ENCODE measurements at regions not wholly inside any gene's neighbourhood (a gene's known extent, or its start where the extent isn't known, plus 50 kb on each side); places are given as distances from the start of the nearest gene placed in this dataset.

DNA sequence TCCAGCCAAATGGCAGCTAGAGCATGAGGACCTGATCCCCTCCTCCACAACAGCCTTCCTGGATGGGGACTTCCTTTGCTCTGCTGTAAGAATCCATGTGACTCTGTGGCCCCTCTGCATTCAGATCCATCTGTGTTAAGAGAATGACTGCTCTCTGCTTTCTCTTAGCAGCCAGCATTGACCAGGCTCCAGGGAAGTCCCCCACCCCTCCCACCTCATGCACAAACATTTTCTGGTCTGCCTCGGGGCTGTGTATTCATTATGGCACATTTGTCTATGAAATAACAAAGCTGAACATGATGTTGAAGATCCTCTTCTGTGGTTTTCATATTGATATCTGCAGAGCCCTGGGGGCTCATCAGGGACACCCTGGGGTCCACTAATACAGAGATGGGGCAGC lies 201.7 kb downstream of the NUAK1 start:
- H3K4me3 Mint-ChIP-seq, result no peak overlapping the region
- CTCF ChIA-PET, result no interaction called here
- POLR2A ChIA-PET, result no interaction called here
- peaks cover 0 to 3% (median 0%) of the 10 kb centered on the region in 11 donors for H3K9me3 Mint-ChIP-seq
- Histone ChIP-seq H3K4me3 (ENCODE audit: low read length) (no peak overlapping the region), H3K27me3 (ENCODE audit: control insufficient read depth in 2 of 2, insufficient read depth in 2 of 2, low read length in 2 of 2) (no peaks in the 10 kb centered on the region), H3K36me3 (ENCODE audit: control insufficient read depth in 2 of 3, insufficient read depth in 3 of 3, low read length in 3 of 3) (no peaks in the 10 kb centered on the region), H3K4me1 (ENCODE audit: control insufficient read depth in 2 of 2, insufficient read depth in 2 of 2, low read length in 2 of 2) (no peaks in the 10 kb centered on the region), H3K9me3 (ENCODE audit: control insufficient read depth in 2 of 3, low read length in 3 of 3) (no peaks in the 10 kb centered on the region), H3K27ac (ENCODE audit: low read depth, low read length) (no peak overlapping the region)
- ATAC-seq (no peak), DNase-seq (no peak)
- peaks cover 0 to 23% (median 11%) of the 10 kb centered on the region in 5 donors for H3K27me3 Mint-ChIP-seq
- H3K36me3 Mint-ChIP-seq, result no peaks in the 10 kb centered on the region
- intact Hi-C loops (cut with micrococcal nuclease), result no loop called here
- H3K27ac Mint-ChIP-seq, result no peak overlapping the region
- H3K4me1 Mint-ChIP-seq, result no peaks in the 10 kb centered on the region

DNA sequence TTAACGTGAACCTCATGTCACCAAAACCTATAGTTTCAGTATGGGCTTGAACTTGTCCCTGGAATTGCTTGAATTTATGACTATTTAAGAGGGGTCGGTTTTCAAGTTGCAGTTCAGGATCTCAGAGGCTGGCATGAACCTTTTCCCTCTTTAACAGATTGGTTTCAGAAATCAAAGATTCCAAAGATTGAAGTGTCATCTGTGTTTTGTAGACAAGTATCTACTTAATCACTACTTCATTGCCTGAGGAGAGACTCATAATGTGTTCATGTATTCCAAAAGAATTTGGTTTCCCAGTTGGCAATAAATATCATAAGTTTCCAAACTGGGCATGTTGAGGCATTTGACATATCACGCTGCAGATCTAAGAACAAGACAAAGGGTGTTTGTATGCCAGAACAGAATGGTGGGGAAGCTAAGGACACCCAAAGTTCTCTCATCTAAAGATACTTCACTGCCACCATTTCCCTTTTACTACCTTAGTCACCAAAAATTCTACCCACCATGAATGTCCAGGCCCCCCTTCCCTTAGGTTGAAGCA lies 199.5 kb downstream of the NUAK1 start:
- H3K4me3 ChIP-seq (ENCODE audit: low read length), result no peak overlapping the region
- H3K9me3 ChIP-seq (ENCODE audit: control insufficient read depth in 2 of 3, low read length in 3 of 3), result peaks cover 0 to 2% (median 0%) of the 10 kb centered on the region in 3 experiments
- H3K36me3 ChIP-seq (ENCODE audit: control insufficient read depth in 2 of 3, insufficient read depth in 3 of 3, low read length in 3 of 3), result no peaks in the 10 kb centered on the region
- Mint-ChIP-seq H3K4me1 (no peaks in the 10 kb centered on the region), H3K27ac (no peak overlapping the region), H3K4me3 (no peak overlapping the region), H3K36me3 (no peaks in the 10 kb centered on the region), H3K27me3 (peaks cover 0 to 27% (median 15%) of the 10 kb centered on the region in 5 donors), H3K9me3 (peaks cover 0 to 9% (median 3%) of the 10 kb centered on the region in 11 donors)
- DNase-seq, result no peak
- H3K27me3 ChIP-seq (ENCODE audit: control insufficient read depth in 2 of 2, insufficient read depth in 2 of 2, low read length in 2 of 2), result no peaks in the 10 kb centered on the region
- no peaks in the 10 kb centered on the region for H3K4me1 ChIP-seq (ENCODE audit: control insufficient read depth in 2 of 2, insufficient read depth in 2 of 2, low read length in 2 of 2)
- no peak overlapping the region for H3K27ac ChIP-seq (ENCODE audit: low read depth, low read length)
- intact Hi-C loops (cut with micrococcal nuclease), result no loop called here
- ChIA-PET CTCF (no interaction called here), POLR2A (no interaction called here)
- ATAC-seq, result no peak

DNA sequence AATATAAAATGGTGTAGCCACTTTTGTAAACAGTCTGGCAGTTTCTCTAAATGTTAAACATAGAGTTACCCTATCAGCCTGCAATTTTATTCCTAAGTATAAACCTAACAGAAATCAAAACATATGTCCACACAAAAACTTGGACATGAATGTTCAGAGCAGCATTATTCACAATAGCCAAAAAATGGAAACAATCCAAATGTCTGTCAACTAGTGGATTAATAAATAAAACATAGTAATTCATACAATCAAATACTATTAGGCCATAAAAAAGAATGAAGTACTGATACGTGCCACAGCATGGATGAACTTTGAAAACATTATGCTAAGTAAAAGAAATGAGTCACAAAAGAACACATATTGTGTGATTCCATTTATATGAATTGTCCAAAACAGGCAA lies 196.5 kb downstream of the NUAK1 start:
- Mint-ChIP-seq H3K4me1 (no peaks in the 10 kb centered on the region), H3K9me3 (peaks cover 0 to 12% (median 4%) of the 10 kb centered on the region in 11 donors), H3K36me3 (no peaks in the 10 kb centered on the region), H3K27me3 (peaks cover 0 to 21% (median 10%) of the 10 kb centered on the region in 5 donors), H3K27ac (no peak overlapping the region), H3K4me3 (no peak overlapping the region)
- no peak overlapping the region for H3K4me3 ChIP-seq (ENCODE audit: low read length)
- no peaks in the 10 kb centered on the region for H3K36me3 ChIP-seq (ENCODE audit: control insufficient read depth in 2 of 3, insufficient read depth in 3 of 3, low read length in 3 of 3)
- POLR2A ChIA-PET, result no interaction called here
- intact Hi-C loops (cut with micrococcal nuclease), result no loop called here
- no peaks in the 10 kb centered on the region for H3K4me1 ChIP-seq (ENCODE audit: control insufficient read depth in 2 of 2, insufficient read depth in 2 of 2, low read length in 2 of 2)
- H3K27me3 ChIP-seq (ENCODE audit: control insufficient read depth in 2 of 2, insufficient read depth in 2 of 2, low read length in 2 of 2), result no peaks in the 10 kb centered on the region
- ATAC-seq, result no peak
- H3K27ac ChIP-seq (ENCODE audit: low read depth, low read length), result no peak overlapping the region
- CTCF ChIA-PET, result no interaction called here
- H3K9me3 ChIP-seq (ENCODE audit: control insufficient read depth in 2 of 3, low read length in 3 of 3), result peaks cover 0 to 3% (median 0%) of the 10 kb centered on the region in 3 experiments
- DNase-seq, result no peak

DNA sequence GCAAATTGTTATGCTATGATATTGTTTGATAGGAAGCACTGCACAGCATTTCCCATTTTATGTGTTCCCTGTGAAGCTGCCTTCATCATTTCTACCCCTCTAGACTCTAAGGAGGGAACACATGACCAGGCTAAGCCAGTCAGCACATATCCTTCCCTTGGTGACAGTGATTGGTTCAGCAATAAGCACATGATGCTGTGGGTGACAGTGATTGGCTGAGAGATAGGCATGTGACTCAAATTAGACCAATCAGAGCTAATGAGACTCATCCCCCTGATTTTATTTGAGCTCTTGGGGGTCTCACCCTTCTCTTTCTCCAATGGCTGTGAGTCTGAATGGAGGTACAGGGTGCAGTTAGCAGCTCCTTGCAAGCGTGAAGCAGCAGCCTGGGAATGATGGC lies 195.2 kb downstream of the NUAK1 start:
- H3K27ac ChIP-seq (ENCODE audit: low read depth, low read length), result no peak overlapping the region
- H3K4me1 ChIP-seq (ENCODE audit: control insufficient read depth in 2 of 2, insufficient read depth in 2 of 2, low read length in 2 of 2), result no peaks in the 10 kb centered on the region
- POLR2A ChIA-PET, result no interaction called here
- no peaks in the 10 kb centered on the region for H3K36me3 Mint-ChIP-seq
- intact Hi-C loops (cut with micrococcal nuclease), result no loop called here
- H3K27me3 ChIP-seq (ENCODE audit: control insufficient read depth in 2 of 2, insufficient read depth in 2 of 2, low read length in 2 of 2), result no peaks in the 10 kb centered on the region
- no peak for DNase-seq
- H3K4me3 Mint-ChIP-seq, result no peak overlapping the region
- H3K9me3 Mint-ChIP-seq, result peaks cover 0 to 16% (median 4%) of the 10 kb centered on the region in 11 donors
- H3K4me1 Mint-ChIP-seq, result no peaks in the 10 kb centered on the region
- H3K27me3 Mint-ChIP-seq, result peaks cover 0 to 21% (median 9%) of the 10 kb centered on the region in 5 donors
- CTCF ChIA-PET, result no interaction called here
- H3K9me3 ChIP-seq (ENCODE audit: control insufficient read depth in 2 of 3, low read length in 3 of 3), result peaks cover 0 to 3% (median 0%) of the 10 kb centered on the region in 3 experiments
- no peak overlapping the region for H3K4me3 ChIP-seq (ENCODE audit: low read length)
- H3K27ac Mint-ChIP-seq, result no peak overlapping the region
- ATAC-seq, result no peak
- H3K36me3 ChIP-seq (ENCODE audit: control insufficient read depth in 2 of 3, insufficient read depth in 3 of 3, low read length in 3 of 3), result no peaks in the 10 kb centered on the region

DNA sequence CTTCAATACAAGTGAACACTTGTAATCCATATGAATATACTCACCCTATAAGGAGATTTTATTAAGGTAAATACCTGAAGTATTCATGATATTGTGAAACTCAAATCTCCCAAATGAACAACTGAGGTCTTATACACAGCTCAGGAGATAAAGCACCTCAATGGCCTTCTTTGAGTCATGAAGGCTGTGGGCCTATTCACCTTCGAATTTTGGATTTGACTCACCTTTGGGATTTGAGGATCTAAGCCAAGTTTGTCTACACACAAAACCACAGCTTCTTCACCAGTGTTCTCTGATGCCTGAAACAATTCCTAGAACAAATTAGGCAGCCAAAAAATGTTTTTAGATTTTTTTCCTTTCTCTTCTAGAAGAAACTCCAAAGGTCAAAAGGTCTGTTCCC lies 194.1 kb downstream of the NUAK1 start:
- no peak for ATAC-seq
- H3K9me3 ChIP-seq (ENCODE audit: control insufficient read depth in 2 of 3, low read length in 3 of 3), result peaks cover 0 to 3% (median 0%) of the 10 kb centered on the region in 3 experiments
- Mint-ChIP-seq H3K4me3 (no peak overlapping the region), H3K36me3 (no peaks in the 10 kb centered on the region), H3K9me3 (peaks cover 0 to 16% (median 6%) of the 10 kb centered on the region in 11 donors), H3K4me1 (no peaks in the 10 kb centered on the region), H3K27ac (no peak overlapping the region), H3K27me3 (peaks cover 0 to 21% (median 9%) of the 10 kb centered on the region in 5 donors)
- H3K36me3 ChIP-seq (ENCODE audit: control insufficient read depth in 2 of 3, insufficient read depth in 3 of 3, low read length in 3 of 3), result no peaks in the 10 kb centered on the region
- ChIA-PET CTCF (no interaction called here), POLR2A (no interaction called here)
- H3K4me1 ChIP-seq (ENCODE audit: control insufficient read depth in 2 of 2, insufficient read depth in 2 of 2, low read length in 2 of 2), result no peaks in the 10 kb centered on the region
- intact Hi-C loops (cut with micrococcal nuclease), result no loop called here
- no peak for DNase-seq
- H3K4me3 ChIP-seq (ENCODE audit: low read length), result no peak overlapping the region
- H3K27me3 ChIP-seq (ENCODE audit: control insufficient read depth in 2 of 2, insufficient read depth in 2 of 2, low read length in 2 of 2), result no peaks in the 10 kb centered on the region
- H3K27ac ChIP-seq (ENCODE audit: low read depth, low read length), result no peak overlapping the region

- ATAC-seq (no peak), DNase-seq (no peak)
- Histone ChIP-seq H3K9me3 (ENCODE audit: control insufficient read depth in 2 of 3, low read length in 3 of 3) (peaks cover 0 to 3% (median 0%) of the 10 kb centered on the region in 3 experiments), H3K4me1 (ENCODE audit: control insufficient read depth in 2 of 2, insufficient read depth in 2 of 2, low read length in 2 of 2) (no peaks in the 10 kb centered on the region), H3K36me3 (ENCODE audit: control insufficient read depth in 2 of 3, insufficient read depth in 3 of 3, low read length in 3 of 3) (no peaks in the 10 kb centered on the region), H3K27me3 (ENCODE audit: control insufficient read depth in 2 of 2, insufficient read depth in 2 of 2, low read length in 2 of 2) (no peaks in the 10 kb centered on the region), H3K4me3 (ENCODE audit: low read length) (no peak overlapping the region), H3K27ac (ENCODE audit: low read depth, low read length) (no peak overlapping the region)
- Mint-ChIP-seq H3K4me1 (no peaks in the 10 kb centered on the region), H3K36me3 (no peaks in the 10 kb centered on the region), H3K4me3 (no peak overlapping the region), H3K27me3 (peaks cover 0 to 14% (median 9%) of the 10 kb centered on the region in 5 donors), H3K27ac (no peak overlapping the region), H3K9me3 (peaks cover 0 to 14% (median 6%) of the 10 kb centered on the region in 11 donors)
- intact Hi-C loops (cut with micrococcal nuclease), result no loop called here
- CTCF ChIA-PET, result no interaction called here
- POLR2A ChIA-PET, result no interaction called here
These were observed 192.9 kb downstream of the NUAK1 start for GRCh38 chr12:105945880-105946279.

GRCh38 chr12:105946493-105946901 lies 192.3 kb downstream of the NUAK1 start:
- Histone ChIP-seq H3K27ac (ENCODE audit: low read depth, low read length) (no peak overlapping the region), H3K36me3 (ENCODE audit: control insufficient read depth in 2 of 3, insufficient read depth in 3 of 3, low read length in 3 of 3) (no peaks in the 10 kb centered on the region), H3K4me3 (ENCODE audit: low read length) (no peak overlapping the region), H3K9me3 (ENCODE audit: control insufficient read depth in 2 of 3, low read length in 3 of 3) (peaks cover 0 to 3% (median 0%) of the 10 kb centered on the region in 3 experiments), H3K27me3 (ENCODE audit: control insufficient read depth in 2 of 2, insufficient read depth in 2 of 2, low read length in 2 of 2) (no peaks in the 10 kb centered on the region), H3K4me1 (ENCODE audit: control insufficient read depth in 2 of 2, insufficient read depth in 2 of 2, low read length in 2 of 2) (no peaks in the 10 kb centered on the region)
- intact Hi-C loops (cut with micrococcal nuclease), result no loop called here
- H3K27me3 Mint-ChIP-seq, result peaks cover 0 to 16% (median 9%) of the 10 kb centered on the region in 5 donors
- ATAC-seq, result no peak
- ChIA-PET CTCF (no interaction called here), POLR2A (no interaction called here)
- no peak overlapping the region for H3K4me3 Mint-ChIP-seq
- no peak overlapping the region for H3K27ac Mint-ChIP-seq
- H3K9me3 Mint-ChIP-seq, result peaks cover 0 to 14% (median 6%) of the 10 kb centered on the region in 11 donors
- H3K4me1 Mint-ChIP-seq, result no peaks in the 10 kb centered on the region
- no peak for DNase-seq
- no peaks in the 10 kb centered on the region for H3K36me3 Mint-ChIP-seq

Measured in naive thymus-derived CD4-positive, alpha-beta T cell (primary cell).